ENCODE measurements at regions not wholly inside any gene's neighbourhood (a gene's known extent, or its start where the extent isn't known, plus 50 kb on each side); places are given as distances from the start of the nearest gene placed in this dataset.
"Not testable (repeated sequence)": the region's sequence is repeated elsewhere in the genome, so short reads cannot be mapped to it uniquely, and the experiment has no call there.

- no peak for TF ChIP-seq ZNF274 (IDR thresholded peaks at IDR 0.05; ENCODE audit: low read depth, low read length)
- no peak overlapping the region for H3K4me3 ChIP-seq (ENCODE audit: low read length)
These were observed 273.5 kb upstream of the HS6ST1 start for GRCh38 chr2:128591861-128592822.

GRCh38 chr2:128593518-128593878, 274.8 kb upstream of the HS6ST1 start:
- H3K4me3 ChIP-seq (ENCODE audit: low read length) = no peak overlapping the region
- TF ChIP-seq ZNF274 (IDR thresholded peaks at IDR 0.05; ENCODE audit: low read depth, low read length) = no peak

GRCh38 chr2:128593879-128594650, 275.4 kb upstream of the HS6ST1 start:
- H3K4me3 ChIP-seq (ENCODE audit: low read length) = no peak overlapping the region
- TF ChIP-seq ZNF274 (IDR thresholded peaks at IDR 0.05; ENCODE audit: low read depth, low read length) = no peak

- H3K4me3 ChIP-seq (ENCODE audit: low read length) = no peak overlapping the region
- TF ChIP-seq ZNF274 (IDR thresholded peaks at IDR 0.05; ENCODE audit: low read depth, low read length) = no peak
These were observed 275.9 kb upstream of the HS6ST1 start for GRCh38 chr2:128594651-128594910.

- no peak for TF ChIP-seq ZNF274 (IDR thresholded peaks at IDR 0.05; ENCODE audit: low read depth, low read length)
- no peak overlapping the region for H3K4me3 ChIP-seq (ENCODE audit: low read length)
These were observed 276.4 kb upstream of the HS6ST1 start for GRCh38 chr2:128594953-128595677.

- H3K4me3 ChIP-seq (ENCODE audit: low read length) = no peak overlapping the region
- no peak for TF ChIP-seq ZNF274 (IDR thresholded peaks at IDR 0.05; ENCODE audit: low read depth, low read length)
These were observed 277.2 kb upstream of the HS6ST1 start for GRCh38 chr2:128595763-128596395.

GRCh38 chr2:128596396-128597120, 277.9 kb upstream of the HS6ST1 start:
- H3K4me3 ChIP-seq (ENCODE audit: low read length) = no peak overlapping the region

GRCh38 chr2:128597121-128597762, 278.6 kb upstream of the HS6ST1 start:
- no peak overlapping the region for H3K4me3 ChIP-seq (ENCODE audit: low read length)
- no peak for TF ChIP-seq ZNF274 (IDR thresholded peaks at IDR 0.05; ENCODE audit: low read depth, low read length)

More at GRCh38 chr2:128596396-128597120, 277.9 kb upstream of the HS6ST1 start:
- no peak for TF ChIP-seq ZNF274 (IDR thresholded peaks at IDR 0.05; ENCODE audit: low read depth, low read length)

- H3K4me3 ChIP-seq (ENCODE audit: low read length) = not testable (repeated sequence)
These were observed 279.6 kb upstream of the HS6ST1 start for GRCh38 chr2:128598260-128598659.

- H3K4me3 ChIP-seq (ENCODE audit: low read length) = no peak overlapping the region
These were observed 280.3 kb upstream of the HS6ST1 start for GRCh38 chr2:128598862-128599441.

GRCh38 chr2:128599700-128600099, 281.0 kb upstream of the HS6ST1 start:
- no peak for TF ChIP-seq ZNF274 (IDR thresholded peaks at IDR 0.05; ENCODE audit: low read depth, low read length)
- no peak overlapping the region for H3K4me3 ChIP-seq (ENCODE audit: low read length)

More at GRCh38 chr2:128598862-128599441, 280.3 kb upstream of the HS6ST1 start:
- no peak for TF ChIP-seq ZNF274 (IDR thresholded peaks at IDR 0.05; ENCODE audit: low read depth, low read length)

- H3K4me3 ChIP-seq (ENCODE audit: low read length) = no peak overlapping the region
- TF ChIP-seq ZNF274 (IDR thresholded peaks at IDR 0.05; ENCODE audit: low read depth, low read length) = no peak
These were observed 282.1 kb upstream of the HS6ST1 start for GRCh38 chr2:128600581-128601297.

All from GM08714 (cell line).